Stimulated activated naive CD8-positive, alpha-beta T cell treated with anti-CD3 and anti-CD28 coated beads, Interleukin-15, Interleukin-2, amounts not matched to agents 100 ng/mL and 50 ng/mL, for 24 hours (primary cell): ENCODE measurements at regions not wholly inside any gene's neighbourhood (a gene's known extent, or its start where the extent isn't known, plus 50 kb on each side); places are given as distances from the start of the nearest gene placed in this dataset.

Experiments used
- H3K27ac Mint-ChIP-seq: one replicate; pipeline ENCODE4 v1.8.0; 2021; ENCODE audit warnings: mild to moderate bottlenecking, mixed read lengths
- H3K27me3 Mint-ChIP-seq: one replicate; pipeline ENCODE4 v1.8.0; 2021; ENCODE audit warnings: mixed read lengths
- H3K36me3 Mint-ChIP-seq: one replicate; pipeline ENCODE4 v1.8.0; 2021; ENCODE audit warnings: low read depth, mixed read lengths
- H3K4me1 Mint-ChIP-seq: one replicate; pipeline ENCODE4 v1.8.0; 2021; ENCODE audit warnings: low read depth, mixed read lengths
- H3K4me3 Mint-ChIP-seq: one replicate; pipeline ENCODE4 v1.8.0; 2021; ENCODE audit warnings: mild to moderate bottlenecking, mixed read lengths
- H3K9me3 Mint-ChIP-seq: one replicate; pipeline ENCODE4 v1.8.0; 2021; ENCODE audit warnings: mixed read lengths

DNA sequence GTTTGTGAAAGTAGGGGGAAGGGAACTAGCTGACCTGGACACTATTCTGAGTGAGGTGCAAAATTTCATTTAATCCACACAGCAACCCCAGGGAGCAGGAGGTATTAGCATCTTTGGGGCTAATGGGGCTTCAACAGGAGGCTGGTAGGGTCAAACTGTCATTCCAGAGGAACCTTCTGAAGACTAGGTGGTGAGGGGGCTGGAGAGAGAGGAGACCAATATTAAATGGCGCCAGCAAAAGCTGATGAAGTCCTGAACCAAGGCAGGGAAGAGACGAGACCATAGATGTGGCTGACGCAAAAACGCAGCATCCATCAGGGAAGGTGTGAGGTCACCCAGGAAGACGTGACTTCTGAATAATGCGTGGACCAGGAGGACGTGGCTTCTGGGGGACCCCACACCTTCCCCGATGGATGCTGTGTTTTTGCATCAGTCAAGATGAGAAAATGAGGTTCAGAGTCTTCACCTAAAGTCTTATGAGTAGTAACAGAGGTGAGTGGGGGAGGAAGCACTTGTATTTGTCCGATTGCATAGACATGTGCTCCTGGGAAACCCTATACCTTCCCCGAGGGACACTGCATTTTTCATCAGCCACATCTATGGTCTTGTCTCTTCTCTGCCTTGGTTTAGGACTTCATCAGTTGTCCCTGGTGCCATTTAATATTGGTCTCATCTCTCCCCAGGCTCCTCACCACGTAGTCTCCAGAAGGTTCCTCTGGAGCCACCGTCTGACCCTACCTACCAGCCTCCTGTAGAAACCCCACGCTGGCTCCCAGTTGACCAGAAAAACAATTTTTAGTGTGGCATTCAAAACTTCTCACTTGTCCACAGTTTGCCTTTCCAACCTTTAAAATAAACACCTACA lies 188.6 kb downstream of the MYCN start:
- Mint-ChIP-seq H3K4me3 (no peak overlapping the region), H3K9me3 (no peaks in the 10 kb centered on the region), H3K4me1 (no peaks in the 10 kb centered on the region), H3K36me3 (no peaks in the 10 kb centered on the region), H3K27ac (no peak overlapping the region), H3K27me3 (no peaks in the 10 kb centered on the region)

DNA sequence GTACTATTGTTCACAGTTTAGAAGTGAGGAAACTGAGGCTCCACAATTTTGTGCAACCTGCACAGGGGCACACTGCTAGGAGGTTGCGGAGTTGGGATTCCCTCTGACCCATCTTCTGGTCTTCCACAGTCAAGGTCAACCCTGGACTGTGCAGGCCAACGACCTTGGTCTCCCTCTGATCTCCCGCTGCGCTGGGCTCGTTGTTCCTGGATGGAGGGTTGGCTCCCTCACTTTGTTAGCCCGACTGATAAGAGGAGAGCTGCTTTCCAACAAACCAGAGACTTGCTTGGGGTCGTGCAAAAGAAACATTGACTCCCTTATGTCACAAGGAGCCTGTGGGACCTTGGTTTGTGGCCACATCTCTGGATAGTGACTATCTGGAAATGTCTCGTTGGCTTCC lies 187.6 kb downstream of the MYCN start:
- Mint-ChIP-seq H3K27ac (no peak overlapping the region), H3K4me1 (no peaks in the 10 kb centered on the region), H3K9me3 (no peaks in the 10 kb centered on the region), H3K36me3 (no peaks in the 10 kb centered on the region), H3K4me3 (no peak overlapping the region), H3K27me3 (no peaks in the 10 kb centered on the region)

DNA sequence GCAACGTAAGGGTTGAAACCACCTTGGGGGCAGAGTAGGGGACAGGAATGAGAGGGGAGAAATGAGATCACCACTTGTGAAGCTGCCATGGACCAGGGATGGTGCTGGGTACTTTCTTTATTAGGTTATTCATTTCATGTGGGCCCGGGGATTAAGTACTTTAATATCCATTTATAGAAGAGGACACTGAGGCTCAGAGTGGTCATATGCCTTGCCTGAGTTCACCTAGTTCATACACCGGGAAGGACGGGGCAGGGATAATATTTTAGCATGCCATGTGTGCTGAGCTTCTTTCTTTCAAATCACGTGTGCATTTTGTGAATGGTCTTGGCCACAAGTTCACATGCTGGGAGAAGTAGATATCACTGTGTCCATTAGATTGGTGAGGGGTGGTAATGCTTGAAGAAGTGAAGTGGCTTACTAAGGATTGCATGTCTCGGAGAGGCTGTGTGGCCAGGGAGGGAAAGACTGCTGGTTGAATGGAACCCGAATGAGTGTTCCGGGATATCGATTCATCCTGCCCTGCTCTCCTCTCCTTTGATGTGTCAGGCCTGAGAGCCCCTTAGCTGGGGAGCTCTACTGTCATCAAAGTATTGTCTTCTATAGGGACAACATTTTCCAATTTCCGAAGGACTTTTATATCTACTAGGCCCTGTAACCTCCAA lies 187.1 kb downstream of the MYCN start:
- no peaks in the 10 kb centered on the region for H3K4me1 Mint-ChIP-seq
- no peak overlapping the region for H3K27ac Mint-ChIP-seq
- H3K27me3 Mint-ChIP-seq, result no peaks in the 10 kb centered on the region
- H3K9me3 Mint-ChIP-seq, result no peaks in the 10 kb centered on the region
- H3K36me3 Mint-ChIP-seq, result no peaks in the 10 kb centered on the region
- H3K4me3 Mint-ChIP-seq, result no peak overlapping the region

DNA sequence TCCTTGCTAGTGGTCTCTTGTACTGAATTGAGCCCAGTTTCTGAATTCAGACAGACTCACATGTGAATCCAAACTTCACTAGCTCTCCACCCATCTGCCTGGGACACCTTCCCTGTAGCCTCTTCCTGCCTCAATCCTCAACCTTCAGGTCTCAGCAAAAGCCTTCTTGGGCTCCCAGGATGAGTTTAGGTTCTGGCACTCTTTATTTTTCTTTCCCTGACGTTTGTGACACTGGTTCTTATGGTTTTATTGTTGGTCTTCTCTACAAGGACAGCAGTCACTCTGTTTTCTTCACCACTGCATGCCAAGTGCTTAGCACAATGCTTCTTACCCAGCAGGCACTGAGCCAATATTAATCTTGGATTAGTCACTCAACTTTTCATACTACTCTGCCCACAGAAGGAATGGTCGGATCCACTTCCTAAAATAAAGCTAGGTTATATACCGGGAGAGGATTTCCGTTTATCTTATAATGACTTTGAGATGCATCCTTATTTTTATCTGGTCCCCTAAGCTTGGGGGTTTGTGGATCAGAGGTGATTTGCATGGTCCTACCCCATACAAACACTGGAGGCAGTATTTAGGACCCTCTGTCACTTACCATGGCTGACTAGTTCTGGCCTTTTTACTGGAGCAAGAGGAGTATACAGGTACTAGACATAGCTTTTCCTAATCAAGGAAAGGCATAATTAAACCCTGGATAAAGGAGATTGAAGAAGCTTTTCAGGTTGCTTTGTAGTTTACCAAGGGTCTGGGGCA lies 186.3 kb downstream of the MYCN start:
- H3K9me3 Mint-ChIP-seq, result no peaks in the 10 kb centered on the region
- no peak overlapping the region for H3K4me3 Mint-ChIP-seq
- no peaks in the 10 kb centered on the region for H3K36me3 Mint-ChIP-seq
- no peaks in the 10 kb centered on the region for H3K27me3 Mint-ChIP-seq
- no peak overlapping the region for H3K27ac Mint-ChIP-seq
- H3K4me1 Mint-ChIP-seq, result no peaks in the 10 kb centered on the region

DNA sequence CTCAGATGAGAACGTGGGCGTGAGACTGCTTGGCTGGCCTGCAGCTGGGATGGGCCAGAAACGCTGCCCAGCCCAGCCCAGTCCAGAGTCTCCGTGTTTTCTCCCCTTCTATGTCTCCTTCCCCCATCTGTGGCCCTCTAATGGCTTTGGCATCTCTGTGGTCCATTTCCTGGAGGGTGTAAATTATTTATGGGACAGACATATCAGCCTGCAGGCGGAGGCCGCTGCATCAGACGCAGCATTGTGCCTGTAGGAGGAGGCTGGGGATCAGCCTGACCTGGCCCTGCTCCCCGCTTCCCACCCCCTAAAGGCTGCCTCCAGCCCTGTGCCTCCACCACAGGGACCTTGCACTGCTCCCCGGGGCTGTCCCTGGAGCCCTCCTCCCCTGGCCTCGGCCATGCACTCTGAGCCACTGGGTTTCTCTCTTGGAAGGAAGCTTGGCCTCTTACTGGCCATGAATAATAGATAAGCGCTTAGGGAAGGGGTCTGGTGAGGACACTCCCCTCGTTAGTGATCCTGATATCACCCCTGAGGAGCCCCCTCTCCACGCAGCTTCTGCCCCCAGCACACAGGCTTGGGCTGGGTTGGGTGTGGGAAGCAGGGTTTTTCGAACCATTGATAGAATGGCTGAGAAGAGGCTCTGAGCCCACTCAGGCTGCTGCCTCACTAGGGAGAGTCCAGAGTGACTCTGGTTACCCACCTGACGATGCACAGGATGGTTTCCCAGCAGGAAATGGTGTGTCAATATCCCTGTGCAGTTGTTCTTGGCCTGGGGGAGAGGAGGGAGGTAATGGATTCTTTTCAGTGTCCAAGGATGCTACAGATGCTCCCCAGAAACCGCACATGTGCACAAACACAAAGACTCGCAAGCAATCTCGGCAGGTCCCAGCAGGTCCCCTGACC lies 185.5 kb downstream of the MYCN start:
- Mint-ChIP-seq H3K36me3 (no peaks in the 10 kb centered on the region), H3K4me1 (no peaks in the 10 kb centered on the region), H3K27me3 (no peaks in the 10 kb centered on the region), H3K27ac (no peak overlapping the region), H3K4me3 (no peak overlapping the region), H3K9me3 (peaks cover 4% of the 10 kb centered on the region)

DNA sequence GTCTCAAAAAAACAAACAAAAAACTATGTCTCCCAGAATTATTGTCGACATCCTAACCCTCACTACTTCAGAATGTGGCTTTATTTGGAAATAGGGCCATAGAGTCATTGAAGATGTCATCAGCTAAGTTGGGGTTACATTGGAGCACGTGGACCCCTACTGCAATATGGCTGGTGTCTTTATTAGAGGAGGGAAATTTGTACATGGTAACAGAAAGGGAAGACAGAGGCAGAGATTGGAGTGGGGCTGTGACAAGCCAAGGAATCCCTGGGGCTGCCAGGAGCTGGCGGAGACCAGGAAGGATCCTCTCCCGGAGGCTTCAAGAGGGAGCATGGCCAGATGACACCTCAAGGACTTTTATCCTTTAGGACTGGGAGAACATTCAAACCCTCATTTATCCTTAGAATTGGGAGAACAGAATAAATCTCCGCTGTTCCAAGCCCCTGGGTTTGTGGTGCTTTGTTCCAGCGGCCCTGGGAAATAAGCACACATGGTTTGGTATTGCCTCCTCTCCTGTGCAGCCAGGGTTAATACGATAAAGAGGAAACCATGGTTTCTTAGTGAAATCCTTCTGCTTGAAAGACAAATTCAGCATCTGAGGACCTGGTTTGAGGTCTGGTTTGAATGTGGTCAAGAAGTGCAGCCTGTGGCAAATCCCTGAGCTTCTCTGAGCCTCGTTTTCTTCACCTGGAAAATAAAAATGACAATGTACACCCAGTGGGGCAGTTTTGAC lies 184.7 kb downstream of the MYCN start:
- H3K36me3 Mint-ChIP-seq, result no peaks in the 10 kb centered on the region
- no peak overlapping the region for H3K4me3 Mint-ChIP-seq
- H3K4me1 Mint-ChIP-seq, result no peaks in the 10 kb centered on the region
- H3K9me3 Mint-ChIP-seq, result peaks cover 4% of the 10 kb centered on the region
- no peak overlapping the region for H3K27ac Mint-ChIP-seq
- H3K27me3 Mint-ChIP-seq, result no peaks in the 10 kb centered on the region

DNA sequence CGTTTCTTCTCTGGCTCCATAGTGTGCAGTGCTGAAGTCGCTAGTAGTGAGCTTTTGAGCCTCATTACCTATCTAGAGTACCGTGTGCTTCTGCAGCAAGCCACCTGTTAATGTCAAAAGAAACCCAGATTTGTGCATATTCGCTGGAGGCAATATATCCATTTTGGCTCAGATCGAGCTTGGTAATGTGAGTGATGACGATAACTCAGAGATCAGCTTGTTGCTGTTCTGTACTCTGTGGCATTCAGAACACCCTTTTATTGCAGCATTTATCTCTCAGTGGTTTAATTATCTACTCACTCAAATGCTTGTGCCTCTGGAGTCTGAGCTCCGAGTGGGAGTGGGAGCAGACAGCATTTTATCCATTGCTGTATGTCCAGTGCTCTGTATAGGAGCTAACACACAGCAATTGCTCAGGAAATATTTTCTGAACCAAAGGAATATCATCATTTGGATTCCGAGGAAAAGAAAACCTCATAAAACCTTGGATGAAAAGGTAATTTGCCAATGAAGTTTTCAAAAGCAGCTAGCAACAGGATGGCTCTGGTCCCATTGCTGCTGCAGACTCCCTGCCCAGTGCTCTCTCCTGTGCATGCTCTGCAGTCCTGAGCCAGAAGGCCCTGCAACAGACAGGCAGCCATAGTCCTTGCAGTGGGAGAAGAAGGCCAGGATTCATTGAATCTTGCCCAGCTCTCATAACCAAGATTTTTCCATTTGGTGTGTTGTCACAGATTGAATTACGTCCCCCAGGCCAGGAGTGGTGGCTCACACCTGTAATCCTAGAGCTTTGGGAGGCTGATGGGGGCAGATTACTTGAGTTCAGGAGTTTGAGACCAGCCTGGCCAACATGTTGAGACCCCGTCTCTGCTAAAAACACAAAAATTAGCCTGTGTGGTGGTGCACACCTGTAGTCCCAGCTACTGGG lies 183.8 kb downstream of the MYCN start:
- Mint-ChIP-seq H3K27me3 (no peaks in the 10 kb centered on the region), H3K4me3 (no peak overlapping the region), H3K36me3 (no peaks in the 10 kb centered on the region), H3K4me1 (no peaks in the 10 kb centered on the region), H3K27ac (no peak overlapping the region), H3K9me3 (peaks cover 4% of the 10 kb centered on the region)

DNA sequence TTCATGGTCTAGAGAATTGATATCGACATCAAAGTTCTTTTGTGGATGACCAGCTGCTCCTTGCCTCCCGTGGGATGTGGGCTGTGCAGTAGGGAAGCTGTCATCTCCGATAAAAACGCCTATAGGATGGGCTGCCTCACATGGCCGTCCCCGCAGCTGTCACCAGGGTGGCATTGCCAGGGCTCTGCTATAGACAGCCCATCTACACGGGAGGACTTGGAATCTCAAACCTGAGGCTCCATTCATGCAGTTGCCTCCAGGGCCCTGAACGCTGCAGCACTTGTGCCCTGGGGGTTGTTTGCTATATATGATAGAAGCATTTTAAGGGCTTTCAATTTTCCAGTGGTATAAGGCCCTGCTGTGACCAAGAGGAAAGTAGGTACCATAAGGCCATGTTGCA lies 183.1 kb downstream of the MYCN start:
- H3K9me3 Mint-ChIP-seq, result peaks cover 4% of the 10 kb centered on the region
- H3K36me3 Mint-ChIP-seq, result no peaks in the 10 kb centered on the region
- no peaks in the 10 kb centered on the region for H3K4me1 Mint-ChIP-seq
- no peak overlapping the region for H3K4me3 Mint-ChIP-seq
- H3K27me3 Mint-ChIP-seq, result no peaks in the 10 kb centered on the region
- H3K27ac Mint-ChIP-seq, result no peak overlapping the region

DNA sequence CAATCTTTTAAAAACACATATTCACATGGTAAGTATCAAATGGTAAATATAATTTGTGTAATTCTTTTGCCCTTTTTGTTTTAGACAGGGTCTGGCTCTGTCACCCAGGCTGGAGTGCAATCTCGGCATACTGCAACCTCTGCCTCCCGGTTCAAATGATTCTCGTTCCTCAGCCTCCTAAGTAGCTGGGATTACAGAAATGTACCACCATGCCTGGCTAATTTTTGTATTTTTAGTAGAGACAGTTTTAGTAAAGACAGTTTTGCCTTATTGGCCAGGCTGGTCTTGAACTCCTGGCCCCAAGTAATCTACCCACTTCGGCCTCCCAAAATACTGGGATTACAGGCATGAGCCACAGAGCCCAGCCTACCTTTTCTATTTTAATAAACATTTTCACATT lies 182.2 kb downstream of the MYCN start:
- H3K4me3 Mint-ChIP-seq, result no peak overlapping the region
- no peaks in the 10 kb centered on the region for H3K36me3 Mint-ChIP-seq
- H3K9me3 Mint-ChIP-seq, result peaks cover 4% of the 10 kb centered on the region
- H3K27ac Mint-ChIP-seq, result no peak overlapping the region
- no peaks in the 10 kb centered on the region for H3K4me1 Mint-ChIP-seq
- no peaks in the 10 kb centered on the region for H3K27me3 Mint-ChIP-seq

DNA sequence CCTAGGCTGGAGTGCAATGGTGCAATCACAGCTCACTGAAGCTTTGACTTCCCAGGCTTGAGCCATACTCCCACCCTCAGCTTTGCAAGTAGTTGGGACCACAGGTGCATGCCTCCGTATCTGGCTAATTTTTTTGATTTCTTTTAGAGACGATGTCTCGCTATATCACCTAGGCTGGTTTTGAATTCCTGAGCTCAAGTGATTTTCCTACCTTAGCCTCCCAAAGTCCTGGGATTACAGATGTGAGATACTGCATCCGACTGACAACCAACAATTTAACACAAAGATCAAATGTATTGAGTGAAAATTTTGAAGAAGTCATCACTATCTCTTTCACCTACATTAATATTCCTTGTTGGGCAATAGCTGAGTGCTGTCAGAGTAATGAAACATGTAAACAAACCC lies 181.6 kb downstream of the MYCN start:
- no peak overlapping the region for H3K4me3 Mint-ChIP-seq
- no peaks in the 10 kb centered on the region for H3K4me1 Mint-ChIP-seq
- H3K27ac Mint-ChIP-seq, result no peak overlapping the region
- H3K9me3 Mint-ChIP-seq, result peaks cover 4% of the 10 kb centered on the region
- no peaks in the 10 kb centered on the region for H3K27me3 Mint-ChIP-seq
- no peaks in the 10 kb centered on the region for H3K36me3 Mint-ChIP-seq

DNA sequence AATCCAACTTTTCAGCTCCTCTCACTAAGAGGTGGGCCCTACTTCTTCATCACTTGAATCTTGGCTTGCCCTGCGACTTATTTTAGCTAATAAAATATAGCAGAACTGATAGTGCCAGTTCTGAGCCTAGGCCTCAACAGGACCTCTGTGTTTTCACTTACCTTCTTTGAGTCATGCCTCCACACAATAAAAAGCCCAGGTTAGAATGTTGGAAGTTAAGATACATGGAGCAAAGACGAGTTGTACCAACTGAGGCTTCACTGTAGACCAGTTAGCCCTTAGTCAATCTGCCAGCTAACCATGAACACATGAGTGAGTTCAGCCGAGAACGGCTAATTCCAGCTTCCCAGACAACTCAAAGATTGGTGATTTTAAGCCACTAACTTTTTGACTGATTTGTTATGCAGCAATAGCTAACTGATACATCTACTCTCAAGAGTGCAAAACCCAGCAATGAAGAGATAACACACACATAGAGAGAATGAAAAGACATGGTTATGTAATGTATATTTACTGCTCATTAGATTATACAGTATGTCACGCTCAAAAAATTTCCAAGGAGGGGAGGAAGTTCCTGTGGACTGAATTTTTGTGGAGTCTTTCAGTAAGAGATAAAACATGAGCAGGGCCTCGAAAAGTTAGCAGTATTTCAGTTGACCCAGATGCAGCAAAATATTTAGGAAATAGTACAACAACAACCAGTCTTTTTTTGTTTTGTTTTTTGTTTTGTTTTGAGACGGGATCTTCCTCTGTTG lies 181.1 kb downstream of the MYCN start:
- Mint-ChIP-seq H3K36me3 (no peaks in the 10 kb centered on the region), H3K27ac (no peak overlapping the region), H3K4me3 (no peak overlapping the region), H3K9me3 (peaks cover 4% of the 10 kb centered on the region), H3K27me3 (no peaks in the 10 kb centered on the region), H3K4me1 (no peaks in the 10 kb centered on the region)

DNA sequence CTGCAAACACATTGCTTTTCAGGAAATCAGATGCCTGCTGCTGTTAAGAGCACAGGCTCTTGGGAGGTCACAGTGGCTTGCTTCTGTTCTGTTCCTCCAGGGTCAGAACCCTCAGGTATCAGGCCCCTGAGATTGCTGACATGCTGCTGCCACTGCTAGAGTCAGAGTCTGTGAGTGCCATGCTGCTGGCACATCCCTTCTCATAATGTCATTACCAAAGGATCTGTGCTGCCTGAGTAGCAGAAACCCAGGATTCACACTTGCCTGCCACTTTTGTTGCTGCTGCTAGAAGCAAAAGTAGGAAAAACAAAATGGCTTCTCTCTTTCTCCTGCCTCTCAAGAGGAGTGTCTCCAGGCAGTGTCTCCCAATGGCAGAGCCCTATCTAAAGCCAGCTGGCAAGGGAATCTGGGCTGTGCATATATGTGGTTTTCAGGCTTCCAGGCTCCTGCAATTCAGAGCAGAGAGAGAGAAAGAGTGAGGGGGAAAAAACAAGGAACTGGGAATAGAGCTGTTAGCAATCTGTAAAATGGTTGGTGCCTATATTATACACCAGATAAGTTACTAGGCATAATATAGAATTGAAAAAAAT lies 180.3 kb downstream of the MYCN start:
- H3K36me3 Mint-ChIP-seq, result no peaks in the 10 kb centered on the region
- no peak overlapping the region for H3K4me3 Mint-ChIP-seq
- no peak overlapping the region for H3K27ac Mint-ChIP-seq
- H3K4me1 Mint-ChIP-seq, result no peaks in the 10 kb centered on the region
- peaks cover 4% of the 10 kb centered on the region for H3K9me3 Mint-ChIP-seq
- H3K27me3 Mint-ChIP-seq, result no peaks in the 10 kb centered on the region
